ENCODE measurements at regions not wholly inside any gene's neighbourhood (a gene's known extent, or its start where the extent isn't known, plus 50 kb on each side); places are given as distances from the start of the nearest gene placed in this dataset.

DNA sequence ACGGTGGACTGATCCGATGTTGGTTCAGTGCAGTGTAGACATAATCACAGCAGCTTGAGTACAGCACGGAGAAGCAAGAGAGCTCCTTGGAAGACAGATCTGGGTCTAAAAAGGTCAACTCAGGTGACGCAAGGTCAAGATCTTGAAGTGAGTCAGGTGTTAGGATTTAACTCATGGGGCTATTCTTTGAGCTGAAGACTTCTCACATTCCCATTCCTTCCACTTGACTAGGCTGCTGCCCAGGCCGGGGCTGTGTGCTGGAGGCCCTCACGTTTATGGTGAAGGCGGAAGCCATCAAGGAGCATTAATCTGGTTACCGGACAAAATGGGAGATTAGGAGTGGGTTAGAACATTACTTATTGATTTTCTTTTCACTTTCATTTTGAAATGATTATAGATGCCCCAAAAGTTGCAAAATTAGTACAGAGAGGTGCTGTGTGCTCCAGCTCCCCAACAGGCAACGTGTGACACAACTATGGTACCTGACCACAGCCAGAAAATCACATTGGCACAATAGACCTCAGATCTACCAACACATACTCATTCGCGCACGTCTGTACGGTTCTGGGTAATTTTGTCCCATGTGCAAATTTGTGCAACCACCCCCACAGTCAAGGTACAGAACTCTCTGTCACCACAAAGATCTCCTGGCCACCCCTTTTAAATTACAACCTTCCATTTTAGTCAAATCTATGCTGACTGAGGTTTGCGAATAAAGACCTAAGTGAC lies 77.6 kb upstream of the SEC11C start:
- Histone ChIP-seq H3K9me3 (ENCODE audit: control insufficient read depth, low read depth, low read length) (no peaks in the 10 kb centered on the region), H3K9ac (ENCODE audit: low read length) (no peak overlapping the region), H3K4me1 (ENCODE audit: control insufficient read depth, low read depth, low read length) (no peaks in the 10 kb centered on the region), H3K4me3 (ENCODE audit: low read length) (no peak overlapping the region), H3K27me3 (ENCODE audit: control insufficient read depth, insufficient read depth, low read length) (no peaks in the 10 kb centered on the region), H3K36me3 (ENCODE audit: control insufficient read depth, low read depth, low read length) (no peaks in the 10 kb centered on the region), H3K27ac (ENCODE audit: low read length) (no peak overlapping the region)

- no peak overlapping the region for H3K4me3 ChIP-seq (ENCODE audit: low read length)
- H3K27me3 ChIP-seq (ENCODE audit: control insufficient read depth, insufficient read depth, low read length): no peaks in the 10 kb centered on the region
- H3K36me3 ChIP-seq (ENCODE audit: control insufficient read depth, low read depth, low read length): no peaks in the 10 kb centered on the region
- no peak overlapping the region for H3K27ac ChIP-seq (ENCODE audit: low read length)
- H3K9me3 ChIP-seq (ENCODE audit: control insufficient read depth, low read depth, low read length): no peaks in the 10 kb centered on the region
- H3K4me1 ChIP-seq (ENCODE audit: control insufficient read depth, low read depth, low read length): no peaks in the 10 kb centered on the region
- H3K9ac ChIP-seq (ENCODE audit: low read length): no peak overlapping the region
Observed at GRCh38 chr18:59062643-59063006, 77.1 kb upstream of the SEC11C start.

DNA sequence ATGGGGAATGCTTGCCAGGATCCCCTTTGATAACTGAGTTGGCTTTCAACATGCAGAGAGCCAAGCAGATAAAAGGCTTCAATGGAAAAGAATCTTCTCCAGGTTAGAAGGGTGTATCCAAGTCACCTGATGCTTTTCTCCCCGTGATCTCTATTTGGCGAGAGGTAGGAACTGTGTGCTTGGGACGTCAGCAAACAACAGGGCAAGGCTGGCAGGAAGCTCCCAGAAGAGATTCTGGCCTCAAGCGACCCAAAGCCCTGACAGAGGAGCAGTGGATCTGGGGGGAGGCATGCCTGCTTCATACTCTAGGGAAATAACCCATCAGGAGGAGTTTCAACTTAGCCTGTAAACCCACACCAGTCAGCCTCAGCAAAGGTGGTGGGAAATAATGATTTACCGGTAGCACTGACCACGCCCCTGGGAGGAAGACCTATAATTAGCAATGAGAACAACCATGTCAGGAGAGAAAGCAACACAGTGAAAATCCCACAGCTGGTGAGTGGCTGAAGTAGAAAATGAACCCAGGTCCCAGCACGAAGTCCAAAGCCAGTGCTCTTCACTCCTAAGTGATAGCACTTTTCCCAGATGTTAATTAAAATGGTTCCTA lies 76.3 kb upstream of the SEC11C start:
- H3K9me3 ChIP-seq (ENCODE audit: control insufficient read depth, low read depth, low read length): no peaks in the 10 kb centered on the region
- no peaks in the 10 kb centered on the region for H3K36me3 ChIP-seq (ENCODE audit: control insufficient read depth, low read depth, low read length)
- no peak overlapping the region for H3K27ac ChIP-seq (ENCODE audit: low read length)
- H3K9ac ChIP-seq (ENCODE audit: low read length): no peak overlapping the region
- H3K27me3 ChIP-seq (ENCODE audit: control insufficient read depth, insufficient read depth, low read length): no peaks in the 10 kb centered on the region
- no peak overlapping the region for H3K4me3 ChIP-seq (ENCODE audit: low read length)
- no peaks in the 10 kb centered on the region for H3K4me1 ChIP-seq (ENCODE audit: control insufficient read depth, low read depth, low read length)

GRCh38 chr18:59063912-59064311 lies 75.8 kb upstream of the SEC11C start:
- Histone ChIP-seq H3K4me3 (ENCODE audit: low read length) (no peak overlapping the region), H3K36me3 (ENCODE audit: control insufficient read depth, low read depth, low read length) (no peaks in the 10 kb centered on the region), H3K27me3 (ENCODE audit: control insufficient read depth, insufficient read depth, low read length) (no peaks in the 10 kb centered on the region), H3K4me1 (ENCODE audit: control insufficient read depth, low read depth, low read length) (no peaks in the 10 kb centered on the region), H3K9ac (ENCODE audit: low read length) (no peak overlapping the region), H3K9me3 (ENCODE audit: control insufficient read depth, low read depth, low read length) (no peaks in the 10 kb centered on the region), H3K27ac (ENCODE audit: low read length) (no peak overlapping the region)

- Histone ChIP-seq H3K4me3 (ENCODE audit: low read length) (no peak overlapping the region), H3K9me3 (ENCODE audit: control insufficient read depth, low read depth, low read length) (no peaks in the 10 kb centered on the region), H3K4me1 (ENCODE audit: control insufficient read depth, low read depth, low read length) (no peaks in the 10 kb centered on the region), H3K9ac (ENCODE audit: low read length) (no peak overlapping the region), H3K36me3 (ENCODE audit: control insufficient read depth, low read depth, low read length) (no peaks in the 10 kb centered on the region), H3K27me3 (ENCODE audit: control insufficient read depth, insufficient read depth, low read length) (no peaks in the 10 kb centered on the region), H3K27ac (ENCODE audit: low read length) (no peak overlapping the region)
Observed at GRCh38 chr18:59065684-59066083, 74.0 kb upstream of the SEC11C start.

DNA sequence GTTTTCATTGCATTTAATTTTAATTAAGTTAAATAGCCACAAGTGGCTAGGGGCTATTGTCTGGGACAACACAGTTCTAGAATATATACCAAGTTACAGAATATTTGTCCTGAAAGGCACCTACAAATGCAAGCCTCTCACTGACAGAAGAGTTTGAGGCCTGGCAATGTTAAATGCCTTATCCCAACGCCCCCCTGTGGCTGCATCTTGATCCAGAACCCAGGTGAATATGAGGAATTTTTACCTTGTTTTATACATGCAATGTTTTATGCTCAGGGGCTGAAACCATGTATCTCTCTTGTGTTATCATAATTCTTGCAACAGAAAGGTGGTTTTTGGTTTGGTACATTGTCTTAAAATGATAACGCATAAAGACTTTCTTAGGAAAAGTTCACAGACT lies 71.8 kb upstream of the SEC11C start:
- Histone ChIP-seq H3K4me1 (ENCODE audit: control insufficient read depth, low read depth, low read length) (no peaks in the 10 kb centered on the region), H3K27ac (ENCODE audit: low read length) (no peak overlapping the region), H3K9me3 (ENCODE audit: control insufficient read depth, low read depth, low read length) (no peaks in the 10 kb centered on the region), H3K9ac (ENCODE audit: low read length) (no peak overlapping the region), H3K4me3 (ENCODE audit: low read length) (no peak overlapping the region), H3K36me3 (ENCODE audit: control insufficient read depth, low read depth, low read length) (no peaks in the 10 kb centered on the region), H3K27me3 (ENCODE audit: control insufficient read depth, insufficient read depth, low read length) (no peaks in the 10 kb centered on the region)

GRCh38 chr18:59068276-59069071 lies 71.2 kb upstream of the SEC11C start:
- H3K27ac ChIP-seq (ENCODE audit: low read length): no peak overlapping the region

DNA sequence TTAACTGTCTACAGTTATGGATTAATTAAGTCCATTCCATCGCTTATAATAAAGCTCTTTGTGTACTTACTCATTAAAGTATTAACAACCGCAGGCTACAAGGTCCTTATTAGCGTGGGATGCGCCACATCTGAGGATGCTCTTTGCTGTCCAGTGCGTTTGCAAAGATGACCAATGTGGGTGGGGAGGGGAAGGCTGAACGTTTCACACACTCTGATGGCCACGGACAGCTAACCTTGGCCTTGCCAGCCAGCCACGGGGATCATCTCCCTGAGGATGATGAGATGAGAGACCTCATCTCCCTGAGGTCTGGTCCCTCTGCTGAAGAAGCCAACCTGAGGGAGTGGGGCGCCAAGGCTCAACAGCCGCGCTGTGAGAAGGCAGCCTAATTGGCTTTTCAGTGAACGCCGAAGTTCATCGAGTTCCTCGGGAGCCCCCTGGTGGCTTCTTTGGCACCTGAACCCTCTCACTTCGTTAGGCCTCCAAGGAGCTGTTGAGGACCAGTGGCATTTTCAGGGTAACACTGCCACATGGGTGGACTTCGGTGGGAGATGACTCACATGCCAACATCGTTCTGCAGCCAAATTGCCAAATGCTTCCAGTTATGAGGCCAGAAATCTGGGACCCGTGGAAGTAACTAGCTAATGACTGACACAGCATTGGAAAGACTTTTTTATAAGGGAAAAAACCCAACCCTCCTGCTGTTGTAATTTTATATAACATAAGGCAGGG lies 69.3 kb upstream of the SEC11C start:
- Histone ChIP-seq H3K27me3 (ENCODE audit: control insufficient read depth, insufficient read depth, low read length) (no peaks in the 10 kb centered on the region), H3K9ac (ENCODE audit: low read length) (no peak overlapping the region), H3K4me3 (ENCODE audit: low read length) (no peak overlapping the region), H3K4me1 (ENCODE audit: control insufficient read depth, low read depth, low read length) (no peaks in the 10 kb centered on the region), H3K27ac (ENCODE audit: low read length) (no peak overlapping the region), H3K36me3 (ENCODE audit: control insufficient read depth, low read depth, low read length) (no peaks in the 10 kb centered on the region), H3K9me3 (ENCODE audit: control insufficient read depth, low read depth, low read length) (no peaks in the 10 kb centered on the region)

More at GRCh38 chr18:59068276-59069071, 71.2 kb upstream of the SEC11C start:
- H3K27me3 ChIP-seq (ENCODE audit: control insufficient read depth, insufficient read depth, low read length): no peaks in the 10 kb centered on the region
- no peaks in the 10 kb centered on the region for H3K4me1 ChIP-seq (ENCODE audit: control insufficient read depth, low read depth, low read length)
- no peak overlapping the region for H3K9ac ChIP-seq (ENCODE audit: low read length)
- H3K9me3 ChIP-seq (ENCODE audit: control insufficient read depth, low read depth, low read length): no peaks in the 10 kb centered on the region
- H3K4me3 ChIP-seq (ENCODE audit: low read length): no peak overlapping the region
- H3K36me3 ChIP-seq (ENCODE audit: control insufficient read depth, low read depth, low read length): no peaks in the 10 kb centered on the region

DNA sequence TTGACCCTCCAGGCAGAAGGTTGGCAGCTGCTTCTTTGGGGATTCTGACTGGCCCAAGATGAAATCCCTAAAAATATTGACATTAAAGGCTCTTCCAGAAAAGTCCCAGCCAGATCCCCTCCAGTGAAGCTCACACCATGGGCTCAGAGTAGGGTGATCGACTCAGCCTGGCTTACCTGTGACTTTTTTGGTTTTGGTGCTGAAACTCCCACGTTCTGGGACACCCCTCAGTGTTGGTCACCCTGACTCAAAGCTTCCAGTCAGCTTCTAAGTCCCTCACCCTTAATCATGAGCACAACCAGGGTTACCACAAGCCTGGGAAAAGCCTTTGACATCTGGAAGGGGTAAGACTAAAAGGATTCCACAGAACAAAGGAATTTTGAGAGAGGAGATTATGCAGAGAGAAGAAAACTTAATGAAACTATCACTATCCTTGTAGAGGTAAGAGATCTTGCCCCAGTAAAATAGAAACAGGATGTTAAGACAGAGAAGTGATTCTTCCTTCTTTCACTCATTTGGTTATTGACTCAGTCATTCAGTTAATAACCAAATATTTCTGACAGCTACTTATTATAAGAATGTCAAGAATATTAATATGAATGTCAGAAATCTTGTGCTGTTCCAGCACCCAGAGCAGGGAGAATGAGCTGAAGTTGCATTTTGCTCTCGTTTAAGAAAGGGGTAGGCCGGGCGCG lies 66.8 kb upstream of the SEC11C start:
- H3K4me1 ChIP-seq (ENCODE audit: control insufficient read depth, low read depth, low read length): no peaks in the 10 kb centered on the region
- no peaks in the 10 kb centered on the region for H3K9me3 ChIP-seq (ENCODE audit: control insufficient read depth, low read depth, low read length)
- H3K36me3 ChIP-seq (ENCODE audit: control insufficient read depth, low read depth, low read length): no peaks in the 10 kb centered on the region
- H3K4me3 ChIP-seq (ENCODE audit: low read length): no peak overlapping the region
- H3K27ac ChIP-seq (ENCODE audit: low read length): no peak overlapping the region
- H3K9ac ChIP-seq (ENCODE audit: low read length): no peak overlapping the region
- no peaks in the 10 kb centered on the region for H3K27me3 ChIP-seq (ENCODE audit: control insufficient read depth, insufficient read depth, low read length)

- H3K9me3 ChIP-seq (ENCODE audit: control insufficient read depth, low read depth, low read length): no peaks in the 10 kb centered on the region
- no peak overlapping the region for H3K4me3 ChIP-seq (ENCODE audit: low read length)
- H3K9ac ChIP-seq (ENCODE audit: low read length): no peak overlapping the region
- no peaks in the 10 kb centered on the region for H3K4me1 ChIP-seq (ENCODE audit: control insufficient read depth, low read depth, low read length)
- no peaks in the 10 kb centered on the region for H3K27me3 ChIP-seq (ENCODE audit: control insufficient read depth, insufficient read depth, low read length)
- H3K27ac ChIP-seq (ENCODE audit: low read length): no peak overlapping the region
- H3K36me3 ChIP-seq (ENCODE audit: control insufficient read depth, low read depth, low read length): no peaks in the 10 kb centered on the region
Observed at GRCh38 chr18:59075923-59076322, 63.8 kb upstream of the SEC11C start.

GRCh38 chr18:59079264-59079663 lies 60.4 kb upstream of the SEC11C start:
- Histone ChIP-seq H3K4me1 (ENCODE audit: control insufficient read depth, low read depth, low read length) (no peaks in the 10 kb centered on the region), H3K9ac (ENCODE audit: low read length) (no peak overlapping the region), H3K27ac (ENCODE audit: low read length) (no peak overlapping the region), H3K27me3 (ENCODE audit: control insufficient read depth, insufficient read depth, low read length) (no peaks in the 10 kb centered on the region), H3K4me3 (ENCODE audit: low read length) (no peak overlapping the region), H3K9me3 (ENCODE audit: control insufficient read depth, low read depth, low read length) (no peaks in the 10 kb centered on the region), H3K36me3 (ENCODE audit: control insufficient read depth, low read depth, low read length) (no peaks in the 10 kb centered on the region)

Data from iPS-18a (cell line).